Keratinocyte (primary cell): ENCODE measurements at regions not wholly inside any gene's neighbourhood (a gene's known extent, or its start where the extent isn't known, plus 50 kb on each side); places are given as distances from the start of the nearest gene placed in this dataset.
A peak's percentile ranks its signal among the peaks of the same experiment; 100 is the strongest.

ENCODE experiments used
- DNase-seq: peaks from one replicate; pipeline ENCODE4 v3.0.0-alpha.2; 2011; ENCODE audit warnings: low read depth, missing footprints, low spot score
- FAIRE-seq: peaks from 2 replicates; lab custom pipeline; 2011; peaks lifted over from hg19 to GRCh38; lab: Jason Lieb, UNC
- H2AFZ ChIP-seq: 2 replicates; pipeline ENCODE4 v1.6.0; 2012; ENCODE audit warnings: low read length, control low read depth, inconsistent platforms; ENCODE audit not compliant: control insufficient read depth
- H3K27ac ChIP-seq: 2 replicates; pipeline ENCODE4 v1.5.1; 2011; ENCODE audit warnings: low read length; ENCODE audit not compliant: control insufficient read depth, insufficient read depth
- H3K27me3 ChIP-seq: 3 replicates; pipeline ENCODE4 v1.6.0; 2011; ENCODE audit warnings: low read length; ENCODE audit not compliant: control insufficient read depth, insufficient read depth; ENCODE audit errors: extremely low read depth
- H3K36me3 ChIP-seq, 2 experiments: 2 replicates in 1 of 2; 3 replicates in 1 of 2; pipeline ENCODE4 v1.5.1; 2011; ENCODE audit warnings: low read length in 2 of 2, mild to moderate bottlenecking in 1 of 2; ENCODE audit not compliant: control insufficient read depth in 2 of 2, insufficient read depth in 2 of 2; ENCODE audit errors: extremely low read depth in 1 of 2
- H3K4me1 ChIP-seq: 3 replicates; pipeline ENCODE4 v1.5.1; 2011; ENCODE audit warnings: low read length; ENCODE audit not compliant: control insufficient read depth, insufficient read depth; ENCODE audit errors: extremely low read depth
- H3K4me2 ChIP-seq: 3 replicates; pipeline ENCODE4 v1.6.0; 2011; ENCODE audit warnings: low read depth, low read length; ENCODE audit not compliant: control insufficient read depth, insufficient read depth; ENCODE audit errors: extremely low read depth
- H3K4me3 ChIP-seq, 3 experiments: fragments of 200-600 bp in 1 of 3; sonication (generic) in 1 of 3; 2 replicates in 2 of 3; 3 replicates in 1 of 3; pipeline ENCODE4 v1.5.1; 2011 to 2016; ENCODE audit warnings: low read length in 3 of 3, mild to moderate bottlenecking in 3 of 3, control low read depth in 2 of 3, inconsistent platforms in 1 of 3, low read depth in 1 of 3, mixed read lengths in 1 of 3, mixed run types in 1 of 3, moderate library complexity in 1 of 3; ENCODE audit not compliant: control insufficient read depth in 2 of 3, insufficient read depth in 2 of 3; ENCODE audit errors: extremely low read depth in 1 of 3
- H3K79me2 ChIP-seq: 2 replicates; pipeline ENCODE4 v1.6.0; 2012; ENCODE audit warnings: low read length; ENCODE audit not compliant: control insufficient read depth, insufficient read depth
- H3K9ac ChIP-seq: 3 replicates; pipeline ENCODE4 v1.6.0; 2011; ENCODE audit warnings: low read length; ENCODE audit not compliant: control insufficient read depth, insufficient read depth; ENCODE audit errors: extremely low read depth
- H3K9me1 ChIP-seq: 3 replicates; pipeline ENCODE4 v1.6.0; 2011; ENCODE audit warnings: low read length; ENCODE audit not compliant: control insufficient read depth, insufficient read depth; ENCODE audit errors: extremely low read depth
- H3K9me3 ChIP-seq: 2 replicates; pipeline ENCODE4 v1.5.1; 2012; ENCODE audit warnings: low read depth, low read length; ENCODE audit not compliant: control insufficient read depth
- H4K20me1 ChIP-seq: 3 replicates; pipeline ENCODE4 v1.6.0; 2011; ENCODE audit warnings: low read length; ENCODE audit not compliant: control insufficient read depth, insufficient read depth; ENCODE audit errors: extremely low read depth
- CTCF ChIP-seq, 3 experiments: IDR thresholded peaks in 1 of 3; conservative IDR thresholded peaks in 1 of 3; optimal IDR thresholded peaks in 1 of 3; 2 replicates in 2 of 3; 3 replicates in 1 of 3; pipeline versions ENCODE3 to v1.5.1; 2011; ENCODE audit warnings: low read length in 3 of 3, mild to moderate bottlenecking in 3 of 3, moderate library complexity in 2 of 3, control low read depth in 1 of 3, inconsistent platforms in 1 of 3; ENCODE audit not compliant: insufficient read depth in 2 of 3; ENCODE audit errors: extremely low read depth in 1 of 3
- EZH2 ChIP-seq: IDR thresholded peaks from one replicate; pipeline ENCODE4 v1.6.1; 2012; ENCODE audit warnings: inconsistent platforms, mild to moderate bottlenecking, low read length, moderate library complexity
- dilution Hi-C: fragments of 300-500 bp; cut with MboI; formaldehyde crosslinking; loops from one replicate; pipeline ENCODE4 v1.7.0; 2020; ENCODE audit warnings: low sequenced_read_pairs; ENCODE audit not compliant: extremely low pct_ligation_motif_present

GRCh38 chr4:156477636-156478035, 494.0 kb downstream of the PDGFC start:
- no peaks in the 10 kb centered on the region for H4K20me1 ChIP-seq
- H3K27ac ChIP-seq: peak overlapping the region; percentile 58
- H3K36me3 ChIP-seq: no peaks in the 10 kb centered on the region
- no peak overlapping the region for H3K9ac ChIP-seq
- dilution Hi-C loops: no loop called here
- no peak overlapping the region for H3K4me2 ChIP-seq
- no peak for DNase-seq
- peak overlapping the region; percentile 6 for H2AFZ ChIP-seq
- H3K4me3 ChIP-seq: no peak overlapping the region
- no peaks in the 10 kb centered on the region for H3K9me3 ChIP-seq
- peaks cover 18% of the 10 kb centered on the region for H3K4me1 ChIP-seq
- H3K79me2 ChIP-seq: no peaks in the 10 kb centered on the region
- no peaks in the 10 kb centered on the region for H3K27me3 ChIP-seq
- FAIRE-seq: no peak
- TF ChIP-seq CTCF (optimal IDR thresholded peaks at IDR 0.05 in 1 of 3, IDR thresholded peaks at IDR 0.05 in 1 of 3, conservative IDR thresholded peaks at IDR 0.05 in 1 of 3; ENCODE audit: extremely low read depth in 1 of 3, insufficient read depth in 2 of 3, low read length in 3 of 3): no peak
- no peak for TF ChIP-seq EZH2
- H3K9me1 ChIP-seq: no peaks in the 10 kb centered on the region

- Histone ChIP-seq H3K27me3 (no peaks in the 10 kb centered on the region), H3K79me2 (no peaks in the 10 kb centered on the region), H3K9ac (peak overlapping the region; percentile 39), H2AFZ (peak overlapping the region; percentile 14), H3K9me1 (no peaks in the 10 kb centered on the region), H3K36me3 (no peaks in the 10 kb centered on the region), H3K9me3 (no peaks in the 10 kb centered on the region), H3K4me3 (no peak overlapping the region), H3K27ac (peak overlapping the region; percentile 89), H3K4me2 (peak overlapping the region; percentile 35), H4K20me1 (no peaks in the 10 kb centered on the region), H3K4me1 (peaks cover 18% of the 10 kb centered on the region)
- dilution Hi-C loops: no loop called here
- TF ChIP-seq CTCF (optimal IDR thresholded peaks at IDR 0.05 in 1 of 3, IDR thresholded peaks at IDR 0.05 in 1 of 3, conservative IDR thresholded peaks at IDR 0.05 in 1 of 3; ENCODE audit: extremely low read depth in 1 of 3, insufficient read depth in 2 of 3, low read length in 3 of 3): no peak
- TF ChIP-seq EZH2: no peak
- DNase-seq (peak; percentile 48), FAIRE-seq (peak; percentile 96)
These were observed 495.2 kb downstream of the PDGFC start for GRCh38 chr4:156476359-156476758.
